ENCODE measurements at regions not wholly inside any gene's neighbourhood (a gene's known extent, or its start where the extent isn't known, plus 50 kb on each side); places are given as distances from the start of the nearest gene placed in this dataset.

DNA sequence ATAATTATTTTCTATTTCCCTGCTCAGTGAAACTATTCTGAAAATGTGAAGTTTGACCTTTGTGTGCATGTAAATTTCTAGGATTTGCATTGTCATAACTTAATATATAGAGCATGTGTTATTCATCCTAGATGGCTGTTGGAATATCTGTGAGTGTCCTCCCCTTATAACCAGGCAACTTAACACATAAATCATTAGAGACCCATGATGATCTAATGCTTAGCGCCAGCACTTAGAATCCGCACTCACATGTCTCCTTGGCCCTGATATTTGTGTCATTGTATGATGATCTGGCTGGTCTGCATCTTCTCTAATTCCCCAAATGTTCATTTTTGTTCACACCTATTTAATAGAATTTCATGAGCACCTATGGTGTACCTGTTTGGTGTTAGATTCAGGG, 1354.5 kb downstream of the XPNPEP1 start:
- TF ChIP-seq YY1 (IDR thresholded peaks at IDR 0.05; ENCODE audit: low read depth), result no peak
- TF ChIP-seq, protein P1, sequence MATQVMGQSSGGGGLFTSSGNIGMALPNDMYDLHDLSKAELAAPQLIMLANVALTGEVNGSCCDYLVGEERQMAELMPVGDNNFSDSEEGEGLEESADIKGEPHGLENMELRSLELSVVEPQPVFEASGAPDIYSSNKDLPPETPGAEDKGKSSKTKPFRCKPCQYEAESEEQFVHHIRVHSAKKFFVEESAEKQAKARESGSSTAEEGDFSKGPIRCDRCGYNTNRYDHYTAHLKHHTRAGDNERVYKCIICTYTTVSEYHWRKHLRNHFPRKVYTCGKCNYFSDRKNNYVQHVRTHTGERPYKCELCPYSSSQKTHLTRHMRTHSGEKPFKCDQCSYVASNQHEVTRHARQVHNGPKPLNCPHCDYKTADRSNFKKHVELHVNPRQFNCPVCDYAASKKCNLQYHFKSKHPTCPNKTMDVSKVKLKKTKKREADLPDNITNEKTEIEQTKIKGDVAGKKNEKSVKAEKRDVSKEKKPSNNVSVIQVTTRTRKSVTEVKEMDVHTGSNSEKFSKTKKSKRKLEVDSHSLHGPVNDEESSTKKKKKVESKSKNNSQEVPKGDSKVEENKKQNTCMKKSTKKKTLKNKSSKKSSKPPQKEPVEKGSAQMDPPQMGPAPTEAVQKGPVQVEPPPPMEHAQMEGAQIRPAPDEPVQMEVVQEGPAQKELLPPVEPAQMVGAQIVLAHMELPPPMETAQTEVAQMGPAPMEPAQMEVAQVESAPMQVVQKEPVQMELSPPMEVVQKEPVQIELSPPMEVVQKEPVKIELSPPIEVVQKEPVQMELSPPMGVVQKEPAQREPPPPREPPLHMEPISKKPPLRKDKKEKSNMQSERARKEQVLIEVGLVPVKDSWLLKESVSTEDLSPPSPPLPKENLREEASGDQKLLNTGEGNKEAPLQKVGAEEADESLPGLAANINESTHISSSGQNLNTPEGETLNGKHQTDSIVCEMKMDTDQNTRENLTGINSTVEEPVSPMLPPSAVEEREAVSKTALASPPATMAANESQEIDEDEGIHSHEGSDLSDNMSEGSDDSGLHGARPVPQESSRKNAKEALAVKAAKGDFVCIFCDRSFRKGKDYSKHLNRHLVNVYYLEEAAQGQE (IDR thresholded peaks at IDR 0.05; ENCODE audit: low read depth), result no peak
- no peak for TF ChIP-seq RAD21 (IDR thresholded peaks at IDR 0.05; ENCODE audit: low read depth)
- TF ChIP-seq TAF1 (IDR thresholded peaks at IDR 0.05; ENCODE audit: low read depth), result no peak
- TF ChIP-seq TCF12 (IDR thresholded peaks at IDR 0.05; ENCODE audit: low read depth), result no peak
- TF ChIP-seq, protein P2, sequence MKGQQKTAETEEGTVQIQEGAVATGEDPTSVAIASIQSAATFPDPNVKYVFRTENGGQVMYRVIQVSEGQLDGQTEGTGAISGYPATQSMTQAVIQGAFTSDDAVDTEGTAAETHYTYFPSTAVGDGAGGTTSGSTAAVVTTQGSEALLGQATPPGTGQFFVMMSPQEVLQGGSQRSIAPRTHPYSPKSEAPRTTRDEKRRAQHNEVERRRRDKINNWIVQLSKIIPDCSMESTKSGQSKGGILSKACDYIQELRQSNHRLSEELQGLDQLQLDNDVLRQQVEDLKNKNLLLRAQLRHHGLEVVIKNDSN (IDR thresholded peaks at IDR 0.05), result no peak
- no peak for TF ChIP-seq ZBTB7A (IDR thresholded peaks at IDR 0.05; ENCODE audit: low read depth)
- TF ChIP-seq FOXM1 (IDR thresholded peaks at IDR 0.05; ENCODE audit: borderline replicate concordance, low read depth), result no peak
- no peak for TF ChIP-seq EP300 (IDR thresholded peaks at IDR 0.05; ENCODE audit: borderline replicate concordance)

Measured in Ishikawa (cell line).